Activated T-helper 1 cell treated with anti-CD3 and anti-CD28 coated beads, Interleukin-12 subunit alpha, Interleukin-12 subunit beta, Interleukin-2, Interleukin-4 antibody, amounts not matched to agents 30 ng/mL and 10 ng/mL and 1 ng/mL, durations not matched to agents 14 hours and 24 hours and 36 hours (primary cell): ENCODE measurements at regions not wholly inside any gene's neighbourhood (a gene's known extent, or its start where the extent isn't known, plus 50 kb on each side); places are given as distances from the start of the nearest gene placed in this dataset.

Experiments used
- DNase-seq: peaks from one replicate; pipeline ENCODE4 v3.0.0; 2021; ENCODE audit warnings: low spot score
- H3K27ac Mint-ChIP-seq: one replicate; pipeline ENCODE4 v1.8.0; 2021; ENCODE audit warnings: mild to moderate bottlenecking, mixed read lengths
- H3K27me3 Mint-ChIP-seq: one replicate; pipeline ENCODE4 v1.8.0; 2022; ENCODE audit warnings: mild to moderate bottlenecking, moderate library complexity, mixed read lengths; ENCODE audit not compliant: insufficient read depth
- H3K36me3 Mint-ChIP-seq: one replicate; pipeline ENCODE4 v1.8.0; 2021; ENCODE audit warnings: low read depth, mixed read lengths
- H3K4me1 Mint-ChIP-seq: one replicate; pipeline ENCODE4 v1.8.0; 2021; ENCODE audit warnings: low read depth, mixed read lengths
- H3K4me3 Mint-ChIP-seq: one replicate; pipeline ENCODE4 v1.8.0; 2021; ENCODE audit warnings: mild to moderate bottlenecking, moderate library complexity, mixed read lengths
- H3K9me3 Mint-ChIP-seq: one replicate; pipeline ENCODE4 v1.8.0; 2021; ENCODE audit warnings: mixed read lengths
- intact Hi-C: fragments of 100-400 bp; cut with micrococcal nuclease; formaldehyde crosslinking; loops from one replicate; pipeline ENCODE4 v1.15.1; 2024

- DNase-seq = no peak
- Mint-ChIP-seq H3K4me3 (no peak overlapping the region), H3K4me1 (no peaks in the 10 kb centered on the region), H3K27ac (no peak overlapping the region), H3K9me3 (no peaks in the 10 kb centered on the region), H3K27me3 (no peaks in the 10 kb centered on the region), H3K36me3 (no peaks in the 10 kb centered on the region)
- intact Hi-C loops = no loop called here
These were observed 878.1 kb downstream of the BRD1 start for GRCh38 chr22:48949375-48950149.

- DNase-seq = no peak
- H3K9me3 Mint-ChIP-seq = no peaks in the 10 kb centered on the region
- no peak overlapping the region for H3K27ac Mint-ChIP-seq
- H3K4me3 Mint-ChIP-seq = no peak overlapping the region
- no peaks in the 10 kb centered on the region for H3K36me3 Mint-ChIP-seq
- no peaks in the 10 kb centered on the region for H3K4me1 Mint-ChIP-seq
- intact Hi-C loops = no loop called here
- no peaks in the 10 kb centered on the region for H3K27me3 Mint-ChIP-seq
These were observed 879.0 kb downstream of the BRD1 start for GRCh38 chr22:48948575-48949170.

DNA sequence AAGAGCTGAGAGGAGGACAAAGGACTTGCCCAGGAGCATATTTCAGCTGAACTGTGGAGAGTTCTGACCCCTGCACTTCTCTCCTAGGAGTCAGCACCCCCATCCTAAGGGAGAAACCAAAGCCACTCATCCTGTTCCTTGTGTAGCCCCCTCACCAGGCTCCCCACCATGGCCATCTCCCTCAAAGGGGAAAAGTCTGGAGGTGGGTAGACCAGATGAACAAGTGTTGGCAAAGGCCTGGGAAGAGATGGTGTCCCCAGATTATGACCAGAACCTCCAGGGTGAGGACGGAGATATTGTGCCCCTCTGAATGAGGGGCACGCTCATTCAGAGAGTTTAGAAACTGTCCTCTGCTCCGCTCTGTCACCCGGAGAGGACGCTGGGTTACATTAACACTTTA is 880.0 kb downstream of the BRD1 start:
- Mint-ChIP-seq H3K36me3 (no peaks in the 10 kb centered on the region), H3K27ac (no peak overlapping the region), H3K9me3 (no peaks in the 10 kb centered on the region), H3K27me3 (no peaks in the 10 kb centered on the region), H3K4me1 (no peaks in the 10 kb centered on the region), H3K4me3 (no peak overlapping the region)
- no peak for DNase-seq
- intact Hi-C loops = no loop called here

DNA sequence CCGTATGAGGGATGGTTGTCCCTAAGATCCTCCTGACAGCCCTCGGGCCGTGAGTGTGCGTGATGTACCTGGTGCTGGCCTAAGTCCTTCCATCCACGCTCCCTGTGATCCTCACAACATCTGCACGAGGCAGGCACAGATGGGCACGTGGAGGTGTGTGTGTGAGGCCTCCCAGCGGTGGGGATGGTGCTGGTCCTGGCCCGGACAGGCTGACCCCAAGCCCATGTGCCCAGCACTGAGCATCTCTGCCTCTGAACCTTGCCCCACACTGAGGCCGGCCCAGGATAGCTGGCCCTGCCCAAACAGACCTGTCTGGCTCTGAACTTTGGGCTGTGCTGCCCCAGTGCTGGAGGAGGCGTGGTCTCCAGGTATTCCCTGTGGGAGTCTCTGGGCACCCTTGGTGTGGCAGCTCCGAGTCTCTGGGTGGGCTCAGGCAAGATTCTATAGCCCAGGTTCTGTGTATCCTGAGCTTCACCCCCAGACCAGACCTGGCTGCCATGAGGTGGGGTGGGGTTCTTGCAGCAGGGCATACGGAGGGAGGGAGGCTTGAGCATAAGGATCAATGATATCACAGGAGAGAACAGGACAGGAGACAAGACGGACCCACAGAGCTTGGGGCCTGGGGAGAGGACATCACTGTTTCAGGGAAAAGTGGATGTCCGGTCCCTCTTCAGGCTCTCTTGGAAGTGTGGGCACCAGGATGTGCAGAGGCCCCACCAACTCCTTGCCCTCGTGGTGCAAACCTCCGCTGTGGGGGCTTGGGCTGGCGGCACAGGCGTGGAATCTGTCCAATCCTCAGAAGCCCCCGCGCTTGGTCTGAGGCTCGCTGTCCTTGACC is 881.8 kb downstream of the BRD1 start:
- H3K4me1 Mint-ChIP-seq = no peaks in the 10 kb centered on the region
- no peak for DNase-seq
- H3K9me3 Mint-ChIP-seq = no peaks in the 10 kb centered on the region
- H3K27me3 Mint-ChIP-seq = no peaks in the 10 kb centered on the region
- intact Hi-C loops = no loop called here
- no peak overlapping the region for H3K27ac Mint-ChIP-seq
- H3K4me3 Mint-ChIP-seq = no peak overlapping the region
- H3K36me3 Mint-ChIP-seq = no peaks in the 10 kb centered on the region

DNA sequence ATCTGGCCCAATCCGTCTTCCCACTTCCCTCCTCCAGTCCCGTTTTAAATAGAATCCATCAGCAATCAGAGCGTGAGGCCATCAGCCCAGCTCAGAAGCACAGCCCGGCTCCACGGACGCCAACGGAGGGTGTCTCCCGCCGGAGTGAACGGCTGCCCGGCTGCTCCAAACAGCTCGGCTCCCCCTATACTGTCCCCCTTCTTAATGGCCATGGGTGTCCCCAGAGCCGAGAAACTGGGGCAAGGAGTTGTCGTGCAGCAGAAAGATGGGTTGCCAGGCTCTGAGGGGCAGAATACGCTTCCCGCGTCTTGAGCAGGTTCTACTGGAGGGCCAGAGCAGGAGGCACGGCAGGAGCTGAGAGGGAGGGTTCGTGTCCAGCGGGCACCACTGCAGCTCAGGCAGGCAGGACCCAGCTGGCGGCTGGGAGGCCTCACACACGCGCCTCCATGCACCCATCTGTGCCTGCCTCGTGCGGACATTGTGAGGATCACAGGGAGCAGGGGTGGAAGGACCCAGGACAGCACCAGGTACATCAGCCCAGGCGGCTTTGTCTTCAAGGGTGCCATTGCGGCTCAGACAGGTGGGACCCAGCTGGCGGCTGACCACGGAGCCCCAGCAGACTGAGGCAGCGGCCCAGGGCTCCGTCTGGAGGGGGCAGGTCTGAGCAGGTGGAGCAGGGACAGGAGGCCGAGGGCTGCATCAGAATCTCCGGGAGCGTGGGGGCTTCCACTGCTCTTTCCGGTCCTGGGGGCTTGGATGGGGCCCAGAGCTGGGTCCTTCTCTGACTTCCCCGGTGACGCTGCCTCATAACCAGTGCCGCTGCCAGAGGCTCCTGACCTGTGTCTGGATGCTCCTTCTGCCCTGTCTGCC is 882.7 kb downstream of the BRD1 start:
- Mint-ChIP-seq H3K4me1 (no peaks in the 10 kb centered on the region), H3K27me3 (no peaks in the 10 kb centered on the region), H3K4me3 (no peak overlapping the region), H3K9me3 (no peaks in the 10 kb centered on the region), H3K27ac (no peak overlapping the region), H3K36me3 (no peaks in the 10 kb centered on the region)
- no peak for DNase-seq
- intact Hi-C loops = no loop called here

GRCh38 chr22:48944433-48944750 is 883.3 kb downstream of the BRD1 start:
- no peak for DNase-seq
- no peaks in the 10 kb centered on the region for H3K36me3 Mint-ChIP-seq
- H3K4me1 Mint-ChIP-seq = no peaks in the 10 kb centered on the region
- intact Hi-C loops = no loop called here
- H3K27ac Mint-ChIP-seq = no peak overlapping the region
- no peak overlapping the region for H3K4me3 Mint-ChIP-seq
- no peaks in the 10 kb centered on the region for H3K27me3 Mint-ChIP-seq
- H3K9me3 Mint-ChIP-seq = no peaks in the 10 kb centered on the region

GRCh38 chr22:48943567-48944432 is 883.9 kb downstream of the BRD1 start:
- no peak overlapping the region for H3K4me3 Mint-ChIP-seq
- no peaks in the 10 kb centered on the region for H3K9me3 Mint-ChIP-seq
- no peaks in the 10 kb centered on the region for H3K36me3 Mint-ChIP-seq
- H3K4me1 Mint-ChIP-seq = no peaks in the 10 kb centered on the region
- no peak overlapping the region for H3K27ac Mint-ChIP-seq
- no peaks in the 10 kb centered on the region for H3K27me3 Mint-ChIP-seq
- DNase-seq = no peak
- intact Hi-C loops = no loop called here

GRCh38 chr22:48942698-48943566 is 884.7 kb downstream of the BRD1 start:
- Mint-ChIP-seq H3K4me1 (no peaks in the 10 kb centered on the region), H3K4me3 (no peak overlapping the region), H3K9me3 (no peaks in the 10 kb centered on the region), H3K27me3 (no peaks in the 10 kb centered on the region), H3K36me3 (no peaks in the 10 kb centered on the region), H3K27ac (no peak overlapping the region)
- intact Hi-C loops = no loop called here
- DNase-seq = no peak

- H3K36me3 Mint-ChIP-seq = no peaks in the 10 kb centered on the region
- no peaks in the 10 kb centered on the region for H3K4me1 Mint-ChIP-seq
- no peak overlapping the region for H3K27ac Mint-ChIP-seq
- H3K9me3 Mint-ChIP-seq = no peaks in the 10 kb centered on the region
- intact Hi-C loops = no loop called here
- no peak overlapping the region for H3K4me3 Mint-ChIP-seq
- no peaks in the 10 kb centered on the region for H3K27me3 Mint-ChIP-seq
- DNase-seq = no peak
These were observed 885.6 kb downstream of the BRD1 start for GRCh38 chr22:48941903-48942575.

DNA sequence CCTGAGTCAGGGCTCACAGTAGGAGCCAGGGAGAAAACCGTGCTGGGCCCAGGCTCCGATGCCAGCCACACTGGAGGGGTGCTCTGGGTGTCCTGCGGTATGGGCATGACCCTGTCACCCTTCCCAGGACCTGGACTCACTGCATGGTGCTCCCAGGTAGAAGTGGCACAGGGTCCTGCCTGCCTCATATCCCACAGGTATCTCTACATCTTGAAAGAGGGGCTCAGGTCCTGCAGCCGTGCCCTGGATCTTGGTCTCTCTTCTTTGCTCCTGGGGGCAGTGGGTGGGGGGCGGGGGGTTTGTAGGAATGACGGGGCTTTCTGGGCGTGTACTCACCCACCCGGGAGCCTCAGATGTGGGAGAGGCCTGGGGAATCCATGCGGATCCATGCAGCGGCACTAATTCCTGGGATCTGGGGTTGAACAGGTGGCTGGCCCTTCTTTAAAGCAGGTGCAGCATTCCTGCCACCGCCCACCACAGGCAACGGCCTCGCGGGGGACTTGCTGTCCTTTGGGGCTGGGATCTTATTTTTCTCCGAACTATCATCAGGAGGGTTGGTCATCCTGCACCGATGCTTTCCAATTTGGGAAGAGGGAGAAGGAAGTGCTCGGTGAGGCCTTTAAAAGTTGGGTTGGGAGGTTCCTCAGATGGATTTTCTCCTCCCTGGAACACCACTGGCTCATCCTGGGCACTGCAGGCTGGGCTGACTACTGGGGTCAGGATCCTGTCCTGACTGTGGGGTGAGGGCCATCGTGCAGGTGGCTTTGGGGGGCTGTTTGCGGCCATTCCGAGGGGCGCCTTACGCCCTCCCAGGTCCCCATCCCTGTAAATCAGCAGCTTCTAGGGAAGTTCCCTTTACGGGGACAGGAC is 886.4 kb downstream of the BRD1 start:
- no peak for DNase-seq
- Mint-ChIP-seq H3K27me3 (no peaks in the 10 kb centered on the region), H3K9me3 (no peaks in the 10 kb centered on the region), H3K4me1 (no peaks in the 10 kb centered on the region), H3K27ac (no peak overlapping the region), H3K36me3 (no peaks in the 10 kb centered on the region), H3K4me3 (no peak overlapping the region)
- intact Hi-C loops = no loop called here
